NCI-H2196 treated with DMSO at 0.1 percent for 48 hours (cell line): ENCODE measurements at regions not wholly inside any gene's neighbourhood (a gene's known extent, or its start where the extent isn't known, plus 50 kb on each side); places are given as distances from the start of the nearest gene placed in this dataset.

Source experiments
- DNase-seq: peaks from one replicate; lab custom pipeline; 2025; ENCODE audit not compliant: unreplicated experiment; lab: John Stamatoyannopoulos, UW

GRCh38 chr6:169937389-169938261 is 186.2 kb downstream of the ERMARD start:
- no peak for DNase-seq

- no peak for DNase-seq
Observed at GRCh38 chr6:169936355-169936975, 185.0 kb downstream of the ERMARD start.

- DNase-seq = no peak
Observed at GRCh38 chr6:169935861-169936260, 184.4 kb downstream of the ERMARD start.

GRCh38 chr6:169935348-169935718 is 183.9 kb downstream of the ERMARD start:
- no peak for DNase-seq

- no peak for DNase-seq
Observed at GRCh38 chr6:169934699-169935347, 183.4 kb downstream of the ERMARD start.

- no peak for DNase-seq
Observed at GRCh38 chr6:169933839-169934698, 182.6 kb downstream of the ERMARD start.

GRCh38 chr6:169933251-169933821 is 181.9 kb downstream of the ERMARD start:
- no peak for DNase-seq

- no peak for DNase-seq
Observed at GRCh38 chr6:169932491-169932890, 181.1 kb downstream of the ERMARD start.

GRCh38 chr6:169931261-169931660 is 179.8 kb downstream of the ERMARD start:
- DNase-seq = no peak

- no peak for DNase-seq
Observed at GRCh38 chr6:169930799-169931198, 179.4 kb downstream of the ERMARD start.

- DNase-seq = no peak
Observed at GRCh38 chr6:169927711-169928110, 176.3 kb downstream of the ERMARD start.

- no peak for DNase-seq
Observed at GRCh38 chr6:169926617-169927417, 175.4 kb downstream of the ERMARD start.

GRCh38 chr6:169923468-169924464 is 172.3 kb downstream of the ERMARD start:
- no peak for DNase-seq

- DNase-seq = no peak
Observed at GRCh38 chr6:169921853-169922824, 170.7 kb downstream of the ERMARD start.

GRCh38 chr6:169921217-169921616 is 169.8 kb downstream of the ERMARD start:
- no peak for DNase-seq

GRCh38 chr6:169920359-169921020 is 169.1 kb downstream of the ERMARD start:
- DNase-seq = no peak

- no peak for DNase-seq
Observed at GRCh38 chr6:169918954-169919549, 167.6 kb downstream of the ERMARD start.
